ENCODE measurements at regions not wholly inside any gene's neighbourhood (a gene's known extent, or its start where the extent isn't known, plus 50 kb on each side); places are given as distances from the start of the nearest gene placed in this dataset.

GRCh38 chr6:50271266-50271665 lies 221.5 kb upstream of the DEFB112 start:
- TF ChIP-seq, protein P1, sequence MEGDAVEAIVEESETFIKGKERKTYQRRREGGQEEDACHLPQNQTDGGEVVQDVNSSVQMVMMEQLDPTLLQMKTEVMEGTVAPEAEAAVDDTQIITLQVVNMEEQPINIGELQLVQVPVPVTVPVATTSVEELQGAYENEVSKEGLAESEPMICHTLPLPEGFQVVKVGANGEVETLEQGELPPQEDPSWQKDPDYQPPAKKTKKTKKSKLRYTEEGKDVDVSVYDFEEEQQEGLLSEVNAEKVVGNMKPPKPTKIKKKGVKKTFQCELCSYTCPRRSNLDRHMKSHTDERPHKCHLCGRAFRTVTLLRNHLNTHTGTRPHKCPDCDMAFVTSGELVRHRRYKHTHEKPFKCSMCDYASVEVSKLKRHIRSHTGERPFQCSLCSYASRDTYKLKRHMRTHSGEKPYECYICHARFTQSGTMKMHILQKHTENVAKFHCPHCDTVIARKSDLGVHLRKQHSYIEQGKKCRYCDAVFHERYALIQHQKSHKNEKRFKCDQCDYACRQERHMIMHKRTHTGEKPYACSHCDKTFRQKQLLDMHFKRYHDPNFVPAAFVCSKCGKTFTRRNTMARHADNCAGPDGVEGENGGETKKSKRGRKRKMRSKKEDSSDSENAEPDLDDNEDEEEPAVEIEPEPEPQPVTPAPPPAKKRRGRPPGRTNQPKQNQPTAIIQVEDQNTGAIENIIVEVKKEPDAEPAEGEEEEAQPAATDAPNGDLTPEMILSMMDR (IDR thresholded peaks at IDR 0.05), result no peak
- TF ChIP-seq POLR2AphosphoS5 (IDR thresholded peaks at IDR 0.05), result no peak
- TF ChIP-seq POLR2A (IDR thresholded peaks at IDR 0.05), result no peak
- no peak for TF ChIP-seq EP300 (IDR thresholded peaks at IDR 0.05)

All from sigmoid colon (tissue), 4 donors.